Ramos (cell line): ENCODE measurements at regions not wholly inside any gene's neighbourhood (a gene's known extent, or its start where the extent isn't known, plus 50 kb on each side); places are given as distances from the start of the nearest gene placed in this dataset.

Experiments
- in situ Hi-C: fragments of 300-500 bp; cut with MboI; formaldehyde crosslinking; loops from one replicate; pipeline ENCODE4 v1.14.3; 2022; ENCODE audit warnings: low sequenced_read_pairs; ENCODE audit not compliant: unreplicated experiment

- in situ Hi-C loops: no loop called here
These were observed 82.2 kb downstream of the EPDR1 start for GRCh38 chr7:38002689-38003088.

GRCh38 chr7:38006559-38006958, 86.1 kb downstream of the EPDR1 start:
- in situ Hi-C loops: no loop called here

GRCh38 chr7:38007096-38007495, 86.7 kb downstream of the EPDR1 start:
- in situ Hi-C loops: no loop called here

GRCh38 chr7:38013246-38013645, 92.8 kb downstream of the EPDR1 start:
- in situ Hi-C loops: no loop called here

- in situ Hi-C loops: no loop called here
These were observed 96.1 kb downstream of the EPDR1 start for GRCh38 chr7:38016567-38016966.

- in situ Hi-C loops: no loop called here
These were observed 96.9 kb downstream of the EPDR1 start for GRCh38 chr7:38017320-38017719.

- in situ Hi-C loops: no loop called here
These were observed 99.8 kb downstream of the EPDR1 start for GRCh38 chr7:38020121-38020785.

- in situ Hi-C loops: no loop called here
These were observed 101.5 kb downstream of the EPDR1 start for GRCh38 chr7:38021892-38022291.

- in situ Hi-C loops: no loop called here
These were observed 105.4 kb downstream of the EPDR1 start for GRCh38 chr7:38025815-38026214.

- in situ Hi-C loops: no loop called here
These were observed 107.5 kb downstream of the EPDR1 start for GRCh38 chr7:38027884-38028455.

GRCh38 chr7:38034062-38034908, 113.8 kb downstream of the EPDR1 start:
- in situ Hi-C loops: no loop called here

- in situ Hi-C loops: no loop called here
These were observed 120.4 kb downstream of the EPDR1 start for GRCh38 chr7:38040831-38041230.

- in situ Hi-C loops: no loop called here
These were observed 128.4 kb upstream of the STARD3NL start for GRCh38 chr7:38049679-38050078.

- in situ Hi-C loops: no loop called here
These were observed 126.7 kb upstream of the STARD3NL start for GRCh38 chr7:38051311-38051710.

GRCh38 chr7:38051786-38052185, 126.3 kb upstream of the STARD3NL start:
- in situ Hi-C loops: no loop called here

GRCh38 chr7:38052786-38053185, 125.3 kb upstream of the STARD3NL start:
- in situ Hi-C loops: no loop called here

- in situ Hi-C loops: no loop called here
These were observed 123.8 kb upstream of the STARD3NL start for GRCh38 chr7:38054199-38054598.

- in situ Hi-C loops: no loop called here
These were observed 120.2 kb upstream of the STARD3NL start for GRCh38 chr7:38057829-38058228.

GRCh38 chr7:38060116-38060515, 117.9 kb upstream of the STARD3NL start:
- in situ Hi-C loops: no loop called here

- in situ Hi-C loops: no loop called here
These were observed 117.4 kb upstream of the STARD3NL start for GRCh38 chr7:38060637-38061036.

- in situ Hi-C loops: no loop called here
These were observed 111.7 kb upstream of the STARD3NL start for GRCh38 chr7:38066391-38066790.
